GM20000 (cell line): ENCODE measurements at regions not wholly inside any gene's neighbourhood (a gene's known extent, or its start where the extent isn't known, plus 50 kb on each side); places are given as distances from the start of the nearest gene placed in this dataset.

Source experiments
- DNase-seq: peaks from one replicate; pipeline ENCODE4 v3.0.0; 2012; ENCODE audit warnings: low spot score
- TF ChIP-seq, protein P1 (sequence below): IDR thresholded peaks from 2 replicates; pipeline ENCODE4 v1.5.1; 2012; ENCODE audit warnings: mild to moderate bottlenecking, control low read depth; ENCODE audit errors: extremely low read depth, missing control alignments

DNA sequence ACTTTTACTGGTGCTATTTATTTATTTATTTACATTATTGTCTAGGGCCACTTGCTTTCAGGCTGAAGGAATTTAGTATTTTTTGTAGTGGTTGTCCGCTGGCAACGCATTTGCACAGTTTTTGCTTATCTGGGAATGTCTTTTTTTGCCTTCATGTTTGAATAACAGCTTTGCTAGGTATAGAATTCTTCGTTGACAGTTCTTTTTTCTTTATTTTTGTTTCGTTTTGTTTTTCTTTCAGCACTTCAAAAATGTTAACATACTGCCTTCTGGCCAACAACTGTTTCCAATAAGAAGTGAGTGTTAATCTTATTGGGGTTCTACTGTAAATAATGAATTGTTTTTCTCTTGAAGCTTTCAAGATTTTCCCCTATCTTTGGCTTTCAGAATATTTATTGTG is 252.7 kb upstream of the TARS1 start:
- DNase-seq: no peak
- TF ChIP-seq, protein P1, sequence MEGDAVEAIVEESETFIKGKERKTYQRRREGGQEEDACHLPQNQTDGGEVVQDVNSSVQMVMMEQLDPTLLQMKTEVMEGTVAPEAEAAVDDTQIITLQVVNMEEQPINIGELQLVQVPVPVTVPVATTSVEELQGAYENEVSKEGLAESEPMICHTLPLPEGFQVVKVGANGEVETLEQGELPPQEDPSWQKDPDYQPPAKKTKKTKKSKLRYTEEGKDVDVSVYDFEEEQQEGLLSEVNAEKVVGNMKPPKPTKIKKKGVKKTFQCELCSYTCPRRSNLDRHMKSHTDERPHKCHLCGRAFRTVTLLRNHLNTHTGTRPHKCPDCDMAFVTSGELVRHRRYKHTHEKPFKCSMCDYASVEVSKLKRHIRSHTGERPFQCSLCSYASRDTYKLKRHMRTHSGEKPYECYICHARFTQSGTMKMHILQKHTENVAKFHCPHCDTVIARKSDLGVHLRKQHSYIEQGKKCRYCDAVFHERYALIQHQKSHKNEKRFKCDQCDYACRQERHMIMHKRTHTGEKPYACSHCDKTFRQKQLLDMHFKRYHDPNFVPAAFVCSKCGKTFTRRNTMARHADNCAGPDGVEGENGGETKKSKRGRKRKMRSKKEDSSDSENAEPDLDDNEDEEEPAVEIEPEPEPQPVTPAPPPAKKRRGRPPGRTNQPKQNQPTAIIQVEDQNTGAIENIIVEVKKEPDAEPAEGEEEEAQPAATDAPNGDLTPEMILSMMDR: no peak

DNA sequence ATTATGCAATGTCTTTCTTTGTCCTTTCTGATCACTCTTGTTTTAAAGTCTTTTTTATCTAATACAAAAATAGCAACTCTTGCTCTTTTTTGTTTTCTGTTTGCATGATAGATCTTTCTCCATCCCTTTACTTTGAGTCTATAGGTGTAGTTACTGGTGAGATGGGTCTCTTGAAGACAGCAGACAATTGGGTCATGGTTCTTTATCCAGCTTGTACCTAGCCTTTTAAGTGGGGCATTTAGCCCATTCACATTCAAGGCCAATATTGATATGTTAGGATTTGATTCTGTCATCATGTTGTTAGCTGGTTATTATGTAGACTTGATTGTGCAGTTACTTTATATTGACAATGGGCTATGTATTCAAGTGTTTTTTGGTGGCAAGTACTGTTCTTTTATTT is 245.9 kb upstream of the TARS1 start:
- TF ChIP-seq, protein P1: no peak
- no peak for DNase-seq

DNA sequence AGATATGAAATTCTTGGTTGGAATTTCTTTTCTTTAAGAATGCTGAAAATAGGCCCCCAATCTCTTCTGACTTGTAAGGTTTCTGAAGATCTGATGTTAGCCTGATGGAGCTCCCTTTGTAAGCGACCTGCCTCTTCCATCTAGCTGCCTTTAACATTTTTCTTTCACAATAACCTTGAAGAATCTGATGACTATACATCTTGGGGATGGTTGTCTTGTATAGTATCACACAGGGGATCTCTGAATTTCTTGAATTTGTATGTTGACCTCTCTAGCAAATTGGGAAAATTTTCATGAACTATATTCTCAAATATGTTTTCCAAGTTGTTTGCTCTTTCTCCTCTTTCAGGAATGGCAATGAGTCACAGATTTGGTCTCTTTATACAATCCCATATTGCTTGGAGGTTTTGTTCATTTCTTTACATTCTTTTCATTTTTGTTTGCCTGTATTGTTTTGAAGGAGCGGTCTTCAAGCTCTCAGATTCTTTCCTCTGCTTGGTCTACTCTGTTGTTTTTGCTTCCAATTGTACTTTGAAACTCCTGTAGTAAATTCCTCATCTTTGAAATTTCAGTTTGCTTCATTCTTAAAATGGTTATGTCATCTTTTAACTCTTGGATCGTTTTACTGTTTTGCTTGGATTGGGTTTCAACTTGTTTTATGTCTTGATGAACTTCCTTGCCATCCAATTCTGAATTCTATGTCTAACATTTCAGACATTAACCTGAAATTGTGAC is 245.2 kb upstream of the TARS1 start:
- TF ChIP-seq, protein P1: no peak
- DNase-seq: no peak

DNA sequence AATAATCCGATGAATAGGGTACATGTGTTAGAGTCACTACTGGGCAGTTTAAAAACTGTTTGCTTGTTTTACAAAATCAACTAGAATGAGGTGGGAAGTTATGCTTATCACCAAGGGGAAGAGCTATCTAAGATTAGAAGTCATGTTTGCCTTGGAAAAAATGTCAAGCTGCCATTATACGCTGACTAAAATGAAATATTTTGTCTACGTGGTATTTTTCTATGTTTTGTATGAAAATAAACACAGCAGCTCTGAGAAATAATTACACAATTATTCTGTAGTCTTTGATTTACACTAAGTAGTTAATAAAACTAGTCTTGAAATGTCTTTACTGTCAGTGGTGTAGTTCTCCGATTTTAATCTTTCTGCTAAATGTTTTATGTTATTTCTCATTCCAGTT is 241.9 kb upstream of the TARS1 start:
- no peak for DNase-seq

DNA sequence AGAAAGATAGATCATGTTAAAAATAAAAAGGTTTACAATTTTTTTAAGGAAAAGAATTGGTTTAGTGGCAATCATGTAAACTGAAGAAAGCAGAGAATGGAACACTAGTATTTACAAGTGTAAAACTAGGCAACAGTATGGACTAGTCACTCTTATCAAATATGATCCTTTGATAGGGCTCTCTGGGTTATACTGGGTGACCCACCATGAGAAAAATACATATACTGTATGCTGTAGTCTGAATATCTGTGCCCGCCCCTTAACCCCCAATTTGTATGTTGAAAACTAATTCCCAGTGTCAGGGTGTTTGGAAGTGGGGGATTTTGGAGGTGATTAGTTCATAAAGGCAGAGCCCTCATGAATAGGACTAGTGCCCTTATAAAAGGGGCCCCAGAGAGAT is 236.8 kb upstream of the TARS1 start:
- TF ChIP-seq, protein P1: no peak
- no peak for DNase-seq

More for the DNA sequence above, 241.9 kb upstream of the TARS1 start:
- TF ChIP-seq, protein P1: no peak

DNA sequence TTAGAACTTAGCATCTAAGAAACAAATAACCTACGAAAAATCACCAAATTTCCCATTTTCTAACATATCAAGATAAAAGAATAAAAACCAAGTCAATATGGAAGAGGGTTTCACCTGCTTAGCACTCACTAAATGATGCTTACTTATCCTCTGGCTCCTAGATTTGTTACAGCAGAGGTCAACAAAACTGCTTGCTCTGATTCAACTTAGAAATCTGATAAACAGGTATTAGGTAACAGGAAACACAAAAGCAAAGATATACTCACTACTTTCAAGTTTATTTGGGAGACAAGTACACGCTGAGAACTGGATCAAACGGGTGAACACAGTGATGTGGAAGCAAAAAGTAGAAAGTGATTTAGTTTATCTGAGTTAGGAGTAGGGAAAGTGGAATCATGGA is 235.7 kb upstream of the TARS1 start:
- TF ChIP-seq, protein P1: no peak
- no peak for DNase-seq

DNA sequence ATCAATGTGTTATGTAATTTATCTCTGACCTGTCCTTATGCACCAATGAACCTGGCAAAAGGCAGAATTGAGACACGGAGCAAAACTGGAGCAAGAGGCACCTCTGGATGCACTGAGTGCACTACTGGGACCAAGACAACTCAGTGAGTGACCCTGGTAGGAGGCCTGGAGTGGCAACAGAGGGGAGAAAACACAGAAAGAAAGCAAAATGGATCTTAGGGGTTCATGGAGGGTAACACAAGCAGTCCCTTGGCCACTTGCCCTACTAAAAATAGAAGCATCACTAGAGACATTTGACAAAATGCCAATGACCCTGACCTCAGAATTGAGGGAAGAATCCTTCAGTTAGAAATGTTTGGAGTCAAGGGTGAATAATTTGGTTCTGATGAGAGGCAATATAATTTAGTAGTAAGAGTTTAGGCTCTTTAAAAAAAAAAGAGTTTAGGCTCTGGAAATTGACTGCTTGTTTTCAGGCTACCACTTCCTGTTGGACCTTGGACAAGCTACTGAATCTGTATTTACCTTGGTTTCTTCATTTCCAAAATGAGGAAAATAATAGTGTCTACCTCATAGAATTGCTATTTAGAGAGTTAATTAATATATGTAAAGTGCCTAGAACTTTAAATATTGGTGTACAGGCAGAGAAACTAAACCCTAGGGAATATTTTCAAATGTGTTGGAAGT is 234.9 kb upstream of the TARS1 start:
- DNase-seq: no peak
- TF ChIP-seq, protein P1: no peak
